GM13976 (cell line): ENCODE measurements at regions not wholly inside any gene's neighbourhood (a gene's known extent, or its start where the extent isn't known, plus 50 kb on each side); places are given as distances from the start of the nearest gene placed in this dataset.

Experiments
- DNase-seq: peaks from one replicate; pipeline ENCODE4 v3.0.0; 2012; ENCODE audit warnings: low spot score
- in situ Hi-C: fragments of 300-500 bp; cut with MboI; formaldehyde crosslinking; loops from one replicate; pipeline ENCODE4 v1.12.0; 2022; ENCODE audit warnings: low sequenced_read_pairs, mixed read lengths, inconsistent platforms; ENCODE audit not compliant: unreplicated experiment
- TF ChIP-seq, protein P1 (sequence below): IDR thresholded peaks from 2 replicates; pipeline ENCODE4 v1.5.1; 2012; ENCODE audit warnings: borderline replicate concordance, mild to moderate bottlenecking; ENCODE audit not compliant: insufficient read depth; ENCODE audit errors: extremely low read depth, missing control alignments, control extremely low read depth

DNA sequence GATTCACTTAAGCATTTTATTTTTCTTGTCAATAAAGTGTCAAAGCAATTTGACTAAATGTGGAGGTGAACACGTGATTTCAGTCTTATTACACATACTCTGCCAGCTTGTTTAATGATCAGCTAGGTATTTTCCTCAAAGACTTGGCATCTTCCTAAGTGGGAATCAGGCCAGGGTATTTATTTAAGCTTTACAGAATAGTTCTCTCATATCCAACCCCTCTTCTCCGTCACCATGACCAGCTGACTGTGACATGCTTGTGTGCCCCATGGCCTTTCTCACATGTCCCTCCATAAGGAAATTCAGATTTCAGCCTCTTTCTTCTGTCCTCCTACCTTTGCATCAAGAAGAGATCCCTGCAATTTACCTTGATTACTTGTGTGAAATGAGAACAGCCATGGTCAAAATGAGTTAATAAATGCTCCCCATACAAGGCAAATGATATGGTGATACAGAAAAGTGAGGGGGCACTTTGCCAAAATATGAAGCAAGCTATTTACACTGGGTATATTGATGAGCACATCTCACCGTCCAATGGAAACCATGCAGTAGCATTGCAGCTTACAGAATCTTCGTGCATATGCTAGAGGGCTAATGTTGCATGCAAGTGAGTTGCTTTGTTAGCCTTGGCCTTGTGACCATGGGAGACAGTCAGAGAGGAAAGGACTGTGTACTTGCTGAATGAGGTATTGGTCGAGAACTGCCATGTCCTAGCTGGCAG is 202.2 kb downstream of the RNF152 start:
- in situ Hi-C loops = no loop called here
- TF ChIP-seq, protein P1, sequence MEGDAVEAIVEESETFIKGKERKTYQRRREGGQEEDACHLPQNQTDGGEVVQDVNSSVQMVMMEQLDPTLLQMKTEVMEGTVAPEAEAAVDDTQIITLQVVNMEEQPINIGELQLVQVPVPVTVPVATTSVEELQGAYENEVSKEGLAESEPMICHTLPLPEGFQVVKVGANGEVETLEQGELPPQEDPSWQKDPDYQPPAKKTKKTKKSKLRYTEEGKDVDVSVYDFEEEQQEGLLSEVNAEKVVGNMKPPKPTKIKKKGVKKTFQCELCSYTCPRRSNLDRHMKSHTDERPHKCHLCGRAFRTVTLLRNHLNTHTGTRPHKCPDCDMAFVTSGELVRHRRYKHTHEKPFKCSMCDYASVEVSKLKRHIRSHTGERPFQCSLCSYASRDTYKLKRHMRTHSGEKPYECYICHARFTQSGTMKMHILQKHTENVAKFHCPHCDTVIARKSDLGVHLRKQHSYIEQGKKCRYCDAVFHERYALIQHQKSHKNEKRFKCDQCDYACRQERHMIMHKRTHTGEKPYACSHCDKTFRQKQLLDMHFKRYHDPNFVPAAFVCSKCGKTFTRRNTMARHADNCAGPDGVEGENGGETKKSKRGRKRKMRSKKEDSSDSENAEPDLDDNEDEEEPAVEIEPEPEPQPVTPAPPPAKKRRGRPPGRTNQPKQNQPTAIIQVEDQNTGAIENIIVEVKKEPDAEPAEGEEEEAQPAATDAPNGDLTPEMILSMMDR = no peak
- DNase-seq = no peak

DNA sequence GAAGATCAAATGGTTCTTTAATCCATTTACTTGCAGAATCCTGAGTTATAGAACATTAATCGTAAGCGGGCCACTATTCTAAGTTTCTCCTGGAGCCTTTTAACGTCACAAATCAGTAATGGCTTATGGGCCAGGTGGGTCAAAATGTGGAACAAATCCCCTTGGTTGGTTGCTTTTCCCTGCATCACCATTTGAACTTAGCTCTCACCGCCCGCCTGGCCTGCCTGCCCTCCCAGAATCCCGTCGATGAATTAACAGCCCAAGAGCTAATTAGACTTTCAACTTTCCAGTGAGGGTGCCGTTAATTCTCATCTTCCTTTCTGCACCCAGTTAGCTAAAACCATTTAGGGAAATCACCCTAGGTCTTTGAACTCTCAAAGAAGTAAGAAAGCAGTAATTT is 205.5 kb downstream of the RNF152 start:
- no peak for DNase-seq
- TF ChIP-seq, protein P1 = no peak
- in situ Hi-C loops = no loop called here

DNA sequence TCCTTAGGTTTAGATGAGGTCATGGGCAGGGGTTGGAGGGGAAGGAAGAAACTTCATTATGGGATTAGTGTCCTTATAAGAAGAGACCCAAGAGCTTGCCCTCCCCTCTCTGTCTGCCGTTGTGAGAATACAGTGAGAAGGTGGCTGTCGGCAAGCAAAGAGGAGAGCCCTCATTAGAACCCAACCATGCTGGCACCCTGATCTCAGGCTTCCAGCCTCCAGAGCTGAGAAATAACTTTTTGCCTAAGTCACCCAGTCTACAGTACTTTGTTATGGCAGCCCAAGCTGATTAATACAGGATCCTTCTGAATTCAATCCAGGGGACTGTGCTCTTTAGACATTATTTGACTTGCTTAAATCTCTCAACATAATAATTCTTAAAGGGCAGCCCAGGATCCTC is 209.0 kb downstream of the RNF152 start:
- in situ Hi-C loops = no loop called here
- DNase-seq = no peak

DNA sequence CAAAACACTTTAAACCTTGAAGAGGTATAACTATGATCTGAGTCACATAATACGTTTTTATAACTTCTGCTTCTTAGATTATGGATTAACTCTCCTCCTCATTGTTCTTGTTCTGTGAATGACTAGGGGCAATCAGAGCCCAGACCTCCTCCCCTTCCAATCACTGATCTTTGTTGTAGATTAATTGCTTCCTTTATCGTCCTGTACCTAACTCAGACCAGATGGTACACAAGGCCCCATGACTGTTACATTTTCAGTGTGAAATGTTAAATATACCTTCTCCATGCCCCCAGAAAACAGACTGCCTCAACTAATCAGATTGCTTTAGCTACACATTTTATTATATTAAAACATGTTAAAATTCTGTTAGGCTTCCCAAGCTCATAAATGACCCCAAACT is 211.7 kb downstream of the RNF152 start:
- in situ Hi-C loops = no loop called here
- no peak for DNase-seq
- TF ChIP-seq, protein P1 = no peak

More for the DNA sequence above, 209.0 kb downstream of the RNF152 start:
- TF ChIP-seq, protein P1 = no peak

DNA sequence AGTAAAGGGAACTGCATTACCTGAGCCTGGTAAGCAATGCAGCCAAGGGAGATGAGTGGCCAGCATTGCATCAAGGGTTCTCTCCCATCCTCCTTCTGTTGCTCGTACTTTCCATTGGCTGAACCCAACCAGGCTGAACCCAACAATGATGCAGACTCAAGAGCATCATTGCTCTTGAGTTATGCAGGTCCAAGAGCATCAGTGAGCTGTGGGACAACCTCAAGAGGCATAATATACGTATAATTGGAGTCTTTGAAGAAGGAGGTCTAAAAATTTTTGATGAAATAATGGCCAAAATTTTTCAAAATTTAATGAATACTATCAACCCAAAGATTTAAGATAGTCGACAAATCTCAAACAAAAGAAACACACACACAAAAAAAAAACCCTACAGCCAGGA is 213.0 kb downstream of the RNF152 start:
- in situ Hi-C loops = no loop called here
- DNase-seq = no peak
- TF ChIP-seq, protein P1 = no peak

DNA sequence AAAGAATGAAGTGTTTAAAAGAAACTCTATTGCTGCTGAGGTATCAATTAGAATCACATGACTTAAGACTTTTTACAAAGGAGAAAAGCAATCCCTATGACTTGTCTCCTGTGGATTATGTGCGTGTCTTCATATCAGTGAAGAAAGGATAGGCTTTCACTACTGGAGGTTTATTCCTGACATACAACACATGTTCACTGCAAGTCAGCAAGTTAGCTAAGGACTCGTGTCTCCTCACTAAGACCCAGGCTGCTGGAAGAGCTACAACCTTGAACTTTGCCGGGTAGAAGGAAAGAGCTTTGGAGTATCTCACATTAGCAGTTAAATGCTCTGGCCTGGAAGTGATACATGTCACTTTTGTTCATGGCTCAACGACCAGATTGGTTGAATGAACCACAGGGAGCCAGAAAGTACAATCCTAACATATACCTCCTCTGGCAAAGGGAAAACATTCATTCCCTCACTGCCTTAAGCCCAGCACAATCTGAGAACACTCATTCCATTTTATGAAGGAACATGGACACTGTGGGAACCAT is 215.3 kb downstream of the RNF152 start:
- DNase-seq = no peak
- in situ Hi-C loops = no loop called here
- TF ChIP-seq, protein P1 = no peak
